NCI-H1105 (cell line): ENCODE measurements at regions not wholly inside any gene's neighbourhood (a gene's known extent, or its start where the extent isn't known, plus 50 kb on each side); places are given as distances from the start of the nearest gene placed in this dataset.

Experiments
- DNase-seq: peaks from one replicate; lab custom pipeline; 2025; lab: John Stamatoyannopoulos, UW

DNA sequence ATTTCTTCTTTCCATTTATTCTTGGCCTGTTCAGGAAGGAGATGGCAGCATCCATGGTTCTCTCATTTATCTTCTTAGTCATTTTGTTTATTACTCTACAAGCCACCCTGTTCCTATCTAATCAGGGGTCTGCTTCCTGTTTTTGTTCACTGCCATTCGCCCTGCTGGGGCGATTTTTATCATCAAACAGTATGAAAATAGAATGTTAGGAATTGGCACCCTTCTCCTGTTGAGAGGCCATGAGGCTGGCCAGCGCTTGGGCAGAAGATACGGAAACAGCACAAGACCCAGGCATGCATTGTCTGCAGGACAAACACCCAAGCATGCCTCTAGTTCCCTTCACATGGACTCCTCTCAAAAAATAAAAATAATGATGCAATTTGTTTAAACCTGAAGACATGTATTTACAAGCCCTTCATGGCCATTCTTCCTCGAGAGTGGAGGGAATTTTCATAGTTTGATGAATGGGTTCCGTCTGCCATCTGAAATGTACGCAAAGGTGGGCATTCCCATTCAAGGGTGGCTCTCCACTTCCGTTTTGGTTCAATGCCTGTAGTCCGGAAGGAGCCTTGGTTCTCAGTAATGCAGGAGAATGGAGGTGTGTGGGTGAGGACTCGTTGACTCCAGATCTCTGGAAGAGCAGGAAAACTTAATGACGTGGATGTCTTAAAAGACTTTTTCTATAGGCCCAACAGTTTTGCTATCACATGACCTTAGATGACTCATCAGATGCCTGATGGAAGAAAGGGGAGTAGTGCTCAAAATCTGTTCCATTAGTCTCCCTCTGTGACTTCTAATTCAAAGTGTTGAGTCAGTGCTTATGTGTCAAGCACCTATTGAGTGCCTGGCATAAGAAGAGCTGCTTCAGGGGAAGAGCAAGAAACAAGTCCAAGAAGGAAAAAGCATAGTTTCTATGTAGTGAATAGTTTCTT lies 252.4 kb upstream of the TBX3 start:
- DNase-seq, result no peak

DNA sequence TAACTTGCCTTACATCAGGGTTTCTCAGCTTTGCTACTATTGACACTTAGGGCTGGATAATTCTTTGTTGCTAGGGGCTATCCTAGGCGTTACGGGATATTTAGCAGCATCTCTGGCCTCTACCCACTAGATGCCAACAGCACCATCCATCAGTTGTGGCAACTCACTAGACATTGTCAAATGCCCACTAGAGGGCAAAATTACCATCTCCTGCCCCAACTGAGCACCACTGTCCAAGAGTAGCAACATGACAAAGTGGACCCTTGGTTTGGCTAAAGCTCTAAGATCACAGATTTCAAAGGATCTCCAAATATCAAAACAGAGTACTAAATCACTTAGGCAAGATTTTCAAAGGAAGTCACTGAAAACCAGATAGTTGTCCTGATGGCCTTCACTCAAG lies 251.7 kb upstream of the TBX3 start:
- no peak for DNase-seq

DNA sequence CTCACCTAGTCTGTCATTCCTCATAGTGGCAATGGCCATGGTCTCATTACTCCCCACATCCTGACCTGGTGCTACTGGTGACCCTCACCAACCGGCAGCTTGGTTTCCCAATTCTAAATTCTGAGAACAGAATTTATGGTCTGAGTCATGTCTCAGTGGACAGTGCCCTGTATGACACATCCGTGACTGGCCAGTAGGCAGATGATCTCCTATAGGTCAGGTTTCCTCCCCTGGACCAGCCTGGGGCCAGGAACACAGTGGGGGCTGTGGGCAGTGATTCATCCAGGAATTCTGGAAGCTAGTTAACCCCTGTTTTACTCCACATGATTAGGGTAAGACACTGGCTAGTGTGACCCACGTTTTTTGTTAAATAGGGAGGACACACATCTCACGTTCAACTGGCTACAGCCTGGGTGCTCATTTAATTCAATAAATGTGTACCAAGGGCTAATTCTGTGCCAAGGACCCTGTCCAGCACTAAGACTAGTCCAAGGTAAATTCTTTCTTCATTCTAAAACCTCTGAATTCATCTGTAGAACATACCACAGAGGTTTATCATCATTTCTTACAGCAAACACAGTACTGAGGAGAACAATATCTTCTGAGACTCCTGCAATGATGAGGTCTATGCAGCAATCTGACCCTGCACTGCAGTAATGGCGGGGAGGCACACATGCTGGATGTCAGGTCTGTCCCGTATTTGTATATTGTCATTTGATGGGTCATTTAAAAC lies 249.6 kb upstream of the TBX3 start:
- no peak for DNase-seq

DNA sequence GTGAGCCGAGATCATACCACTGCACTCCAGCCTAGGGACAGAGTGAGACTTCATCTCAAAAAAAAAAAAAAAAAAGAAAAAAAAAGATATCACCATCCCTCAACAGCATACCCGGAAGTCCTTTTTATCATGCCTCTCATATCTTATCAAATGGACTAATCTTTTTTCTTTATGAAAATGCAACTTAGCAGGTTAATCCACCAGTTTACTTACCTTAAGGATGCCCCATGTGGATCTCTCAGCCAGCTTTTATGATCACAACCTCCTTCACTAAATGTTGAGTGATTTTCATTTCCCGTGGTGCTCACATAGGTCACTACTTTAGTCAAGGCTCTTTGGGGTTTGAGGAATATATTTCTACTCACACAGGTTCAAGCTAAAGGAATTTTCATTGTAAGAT lies 248.8 kb upstream of the TBX3 start:
- DNase-seq, result no peak

DNA sequence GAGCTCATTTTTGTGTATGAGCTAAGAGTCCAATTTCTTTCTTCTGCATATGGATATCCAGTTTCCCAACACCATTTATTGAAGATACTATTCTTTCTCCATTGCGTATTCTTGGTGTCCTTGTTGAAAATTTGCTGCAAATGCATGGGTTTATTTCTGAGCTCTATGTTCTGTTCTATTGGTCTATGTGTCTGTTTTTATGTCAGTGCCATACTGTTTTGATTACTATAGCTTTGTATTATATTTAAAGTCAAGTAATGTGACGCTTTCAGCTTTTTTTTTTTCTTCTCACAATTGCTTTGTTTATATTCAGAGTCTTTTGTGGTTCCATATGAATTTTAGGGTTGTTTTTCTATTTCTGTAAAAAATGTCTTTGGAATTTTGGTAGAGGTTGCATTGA lies 247.1 kb upstream of the TBX3 start:
- DNase-seq, result no peak

DNA sequence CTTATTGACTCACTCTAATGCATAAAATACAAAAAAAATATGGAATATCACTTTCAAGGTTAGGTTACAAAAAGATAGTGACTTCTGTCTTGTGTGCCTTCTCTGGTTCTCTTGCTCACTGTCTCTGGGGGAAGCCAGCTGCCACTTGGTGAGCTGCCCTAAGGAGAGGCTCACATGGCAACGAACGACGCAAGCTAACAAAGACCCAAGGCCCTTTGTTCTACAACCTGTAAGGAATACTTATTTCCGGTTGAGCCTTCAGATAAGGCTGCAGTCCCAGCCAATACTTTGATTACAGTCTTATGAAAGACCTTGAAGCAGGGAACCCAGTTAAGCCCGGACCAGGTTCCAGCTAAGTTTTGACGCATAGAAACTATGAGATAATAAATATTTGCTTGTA lies 242.4 kb upstream of the TBX3 start:
- no peak for DNase-seq

DNA sequence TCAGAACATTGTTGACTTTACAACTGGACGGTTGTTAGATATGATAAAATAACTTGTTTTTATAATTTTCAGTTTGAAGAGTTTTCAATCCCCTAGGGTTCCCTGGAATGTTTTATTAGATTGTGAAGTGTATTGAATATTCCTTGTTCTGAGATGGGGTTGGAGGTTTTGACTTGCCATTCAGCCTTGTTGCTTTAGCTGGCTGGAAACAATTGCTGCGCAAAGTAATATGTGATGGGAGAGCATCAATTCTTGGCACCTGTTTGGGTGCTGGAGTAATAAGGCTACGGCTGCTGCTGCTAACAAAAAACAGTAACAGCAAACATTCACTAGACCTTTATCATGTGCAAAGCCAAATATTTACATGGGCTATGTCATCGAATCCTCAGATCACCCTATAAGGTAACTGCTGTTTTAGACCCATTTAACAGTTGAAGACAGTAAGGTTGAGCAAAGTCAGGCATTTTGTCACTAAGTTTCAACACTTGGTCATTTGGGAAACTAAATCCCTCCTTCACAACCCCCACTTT lies 241.0 kb upstream of the TBX3 start:
- DNase-seq, result no peak

DNA sequence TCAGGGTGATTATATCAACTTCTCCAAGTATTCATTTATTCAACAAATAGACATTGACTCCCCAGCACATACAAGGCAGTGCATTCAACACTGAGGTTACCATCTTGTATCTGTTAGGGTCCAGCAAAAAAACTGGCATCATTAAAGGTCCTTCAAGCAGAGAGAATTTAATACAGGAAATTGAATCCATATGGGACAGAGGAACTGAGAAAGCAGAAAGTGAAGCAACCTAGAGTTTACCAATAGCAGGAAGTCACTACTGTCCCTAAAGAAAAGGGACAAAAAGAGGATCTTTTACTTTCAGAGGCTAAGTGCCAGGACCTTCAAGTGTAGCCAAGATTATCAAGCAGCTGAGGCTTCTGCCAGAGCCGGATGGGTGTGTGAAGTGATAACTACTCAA lies 237.8 kb upstream of the TBX3 start:
- no peak for DNase-seq

DNA sequence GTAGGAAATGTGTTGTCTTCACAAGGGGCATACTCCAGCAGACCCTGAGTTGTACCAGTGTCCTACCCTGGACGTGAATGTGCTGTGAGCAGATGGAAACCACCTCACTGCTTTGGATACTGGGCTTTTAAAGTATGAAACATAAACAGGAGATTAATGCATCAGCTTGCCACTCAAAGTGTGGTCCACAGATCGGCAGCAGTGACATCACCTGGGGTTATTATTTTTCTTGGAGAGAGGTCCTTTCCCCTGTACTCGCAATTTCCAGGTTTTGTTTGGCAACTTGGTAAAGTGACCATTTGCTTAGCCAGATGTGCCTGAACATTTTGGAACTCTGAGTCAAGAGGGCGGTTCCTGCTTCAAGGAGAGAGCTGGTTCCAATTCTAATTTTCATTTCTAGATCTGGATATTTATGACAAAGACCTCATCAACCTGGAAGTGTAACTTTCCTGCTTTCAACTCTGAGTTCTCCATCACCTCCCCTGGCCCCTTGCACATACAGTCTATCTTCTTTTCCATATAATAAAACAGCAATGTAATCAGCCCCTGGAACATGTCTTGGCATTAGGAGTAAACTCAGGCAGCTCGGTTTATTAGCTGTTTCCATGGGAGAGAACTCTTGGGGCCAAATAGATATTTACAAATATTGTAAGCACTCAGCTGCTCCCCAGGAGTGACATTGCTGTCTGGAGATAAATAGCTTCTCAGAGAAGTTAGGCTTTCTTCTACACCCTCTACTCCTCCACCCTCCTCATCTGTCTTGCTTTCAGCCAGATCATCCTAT lies 237.0 kb upstream of the TBX3 start:
- no peak for DNase-seq

DNA sequence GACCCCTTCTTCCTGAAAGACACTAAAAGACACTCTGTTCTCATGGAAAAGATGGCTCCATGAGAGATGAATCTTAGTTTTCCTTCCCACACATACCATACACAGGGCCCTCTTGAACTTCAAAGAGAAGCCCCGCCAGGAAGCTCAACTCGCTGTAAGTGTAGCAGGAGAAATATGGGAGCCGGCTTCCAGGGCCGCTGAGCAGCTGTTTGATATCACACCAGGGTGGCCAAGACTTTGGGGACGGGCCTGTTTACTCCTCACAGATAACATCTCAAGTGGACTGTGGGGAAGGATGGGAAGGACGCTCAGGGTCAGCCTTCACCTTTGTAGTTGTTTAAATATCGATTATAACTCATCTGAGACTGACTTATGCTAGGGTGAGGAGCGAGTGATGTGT lies 235.5 kb upstream of the TBX3 start:
- DNase-seq, result no peak

DNA sequence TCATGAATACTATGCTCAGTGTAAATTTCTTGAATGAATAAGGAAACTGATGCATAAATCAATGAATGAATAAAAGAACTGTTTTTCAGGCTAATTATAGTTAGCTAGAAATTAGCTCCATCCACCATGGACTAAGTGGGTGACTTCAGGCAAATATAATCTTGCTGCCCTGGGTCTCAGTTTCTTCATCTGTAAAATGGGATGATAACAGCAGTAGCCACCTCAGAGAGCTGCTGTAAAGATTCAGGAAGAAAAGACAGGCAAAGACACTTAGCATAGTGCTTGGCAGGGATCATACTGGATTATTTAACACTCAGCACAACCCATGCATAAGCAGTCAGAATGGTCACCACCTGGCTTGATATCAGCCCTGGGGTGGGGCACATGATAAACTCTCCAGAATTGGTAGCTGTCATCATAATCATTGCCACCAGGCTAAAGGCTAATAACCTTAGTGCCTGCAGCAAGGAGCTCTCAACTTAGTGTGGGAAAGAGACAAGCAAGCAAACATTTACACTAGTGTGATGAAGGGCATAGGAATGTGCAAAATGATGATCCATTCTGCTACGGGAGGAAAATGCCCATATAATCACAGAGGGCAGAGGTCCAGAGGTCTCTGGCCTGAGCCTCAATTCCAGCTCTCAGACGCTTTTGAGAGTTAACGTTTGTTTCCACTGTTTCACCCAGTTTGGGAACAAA lies 234.7 kb upstream of the TBX3 start:
- DNase-seq, result no peak

DNA sequence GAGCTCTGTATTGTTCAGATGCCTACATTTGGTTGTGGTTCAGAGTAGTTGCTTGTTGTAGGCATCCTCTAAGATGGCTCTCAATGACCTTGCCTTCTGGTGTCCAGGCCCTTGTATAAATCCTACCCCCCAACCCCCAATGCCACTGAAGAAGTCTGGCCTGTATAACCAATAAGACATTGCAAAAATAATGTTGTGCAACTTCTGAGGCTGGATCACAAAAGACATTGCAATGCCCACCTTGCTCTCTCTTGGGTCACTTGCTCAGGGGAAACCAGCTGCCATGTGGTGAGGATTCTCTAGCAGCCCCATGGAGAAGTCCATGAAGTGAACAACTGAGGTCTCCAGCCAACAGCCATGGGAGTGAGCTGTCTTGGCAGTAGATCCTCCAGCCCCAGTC lies 234.0 kb upstream of the TBX3 start:
- no peak for DNase-seq

DNA sequence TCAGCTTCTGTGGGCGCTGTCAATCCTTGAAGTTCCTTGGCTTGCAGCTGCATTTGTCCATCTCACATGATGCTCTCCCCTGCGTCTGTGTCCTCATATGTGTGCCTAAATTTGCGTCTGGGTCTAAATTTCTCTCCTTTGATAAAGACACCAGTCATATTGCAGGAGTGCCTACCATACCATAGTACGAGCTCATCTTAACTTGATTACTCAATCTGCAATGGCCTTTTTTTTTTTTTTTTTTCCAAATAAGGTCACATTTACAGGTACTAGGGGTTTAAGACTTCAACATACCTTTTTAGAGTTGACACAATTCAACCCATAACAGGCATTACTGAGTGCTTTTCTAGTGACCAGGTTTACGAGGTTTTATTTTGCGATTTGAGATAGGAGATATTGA lies 233.3 kb upstream of the TBX3 start:
- DNase-seq, result no peak

DNA sequence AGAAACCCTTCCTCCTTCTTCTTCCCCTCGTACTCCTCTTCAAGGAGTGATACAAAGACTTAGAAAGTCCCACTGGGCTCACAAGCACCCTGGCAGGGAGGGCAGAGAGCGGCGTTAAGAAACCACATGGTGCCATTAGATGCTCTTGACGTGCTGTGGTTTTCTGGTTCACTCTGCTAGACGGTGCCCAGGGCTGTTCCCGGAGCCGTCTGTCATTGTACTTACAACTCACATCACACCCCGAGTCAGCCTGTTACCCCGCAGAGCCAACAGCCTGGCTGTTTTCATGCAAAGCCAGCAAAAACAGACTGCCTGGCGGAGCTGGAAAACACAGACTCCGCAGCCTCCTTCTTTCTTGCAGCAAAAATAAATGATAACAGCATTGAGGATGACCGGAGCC lies 232.6 kb upstream of the TBX3 start:
- no peak for DNase-seq

DNA sequence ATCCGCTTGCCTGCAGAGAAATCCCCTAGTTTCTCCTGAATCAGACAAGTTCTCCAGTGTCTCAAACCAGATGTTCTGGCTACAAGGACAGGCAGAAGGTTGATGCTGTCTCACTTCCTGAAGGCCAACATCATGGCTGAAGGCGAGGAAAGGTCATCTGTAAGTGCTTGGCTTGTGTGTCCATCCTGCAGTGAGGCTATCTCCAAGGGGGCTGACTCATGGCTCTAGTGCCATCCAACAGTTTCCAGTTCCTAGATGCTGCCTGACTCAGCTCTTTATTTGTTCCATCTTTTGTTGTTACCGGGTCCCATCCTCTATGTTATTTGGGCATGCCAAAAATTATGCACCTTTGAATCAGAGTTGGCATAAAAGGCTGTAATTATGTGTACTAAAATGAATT lies 232.1 kb upstream of the TBX3 start:
- DNase-seq, result no peak

DNA sequence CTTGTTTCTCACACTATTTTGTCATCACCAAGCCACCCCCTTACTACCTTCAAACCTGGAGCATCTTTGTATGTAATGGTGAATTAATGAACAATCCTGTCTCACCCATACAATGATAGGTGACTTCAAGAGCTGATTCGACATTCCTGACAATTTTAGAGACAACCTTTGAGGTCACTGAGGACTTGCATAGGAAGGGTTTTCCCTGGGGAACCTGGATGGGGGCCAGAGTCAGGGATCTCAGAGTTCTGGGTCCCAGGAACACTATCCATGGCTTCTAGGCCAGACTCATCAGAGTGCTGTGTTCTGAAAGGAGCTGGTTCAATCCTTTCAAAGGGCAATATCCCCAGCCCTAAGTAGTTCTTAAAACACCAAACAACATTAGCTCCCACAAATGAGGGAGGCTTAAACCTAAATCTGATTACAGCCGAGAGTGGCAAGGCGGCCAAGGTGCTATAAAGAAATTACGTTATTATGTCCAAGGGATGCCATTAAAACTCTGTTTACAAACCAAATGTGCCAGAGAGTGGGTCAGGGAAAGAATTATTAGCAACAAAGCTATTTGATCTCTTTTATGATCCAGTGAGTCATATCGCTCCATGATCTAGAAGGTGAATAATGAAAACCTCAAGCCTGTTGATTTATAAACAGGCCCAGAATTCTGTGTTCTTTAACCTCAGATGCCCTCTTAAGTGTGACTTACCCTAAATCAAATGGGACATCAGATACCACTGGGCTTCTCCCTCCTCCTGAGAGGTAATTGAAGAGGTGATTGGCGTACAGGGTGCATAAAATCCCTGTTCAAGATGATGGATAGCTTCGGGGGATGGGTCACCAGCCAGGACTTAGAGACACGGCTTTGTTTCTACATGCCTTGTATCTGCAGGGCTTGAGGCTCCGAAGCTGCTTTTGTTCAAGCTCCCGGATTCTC lies 230.2 kb upstream of the TBX3 start:
- no peak for DNase-seq

DNA sequence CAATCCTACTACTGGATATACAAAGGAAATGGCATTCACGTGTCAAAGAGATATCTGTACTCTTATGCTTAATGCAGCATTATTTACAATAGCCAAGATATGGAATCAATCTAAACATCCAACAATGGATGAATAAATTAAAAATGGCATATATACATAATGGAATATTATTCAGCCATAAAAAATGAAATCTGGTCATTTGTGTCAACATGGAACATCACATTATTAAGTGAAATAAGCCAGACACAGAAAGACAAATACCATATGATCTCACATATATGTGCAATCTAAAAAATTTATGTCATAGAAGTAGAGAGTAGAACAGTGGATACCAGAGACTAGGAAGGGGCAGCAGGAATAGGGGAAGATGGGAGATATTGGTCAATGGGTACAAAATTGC lies 228.8 kb upstream of the TBX3 start:
- no peak for DNase-seq

DNA sequence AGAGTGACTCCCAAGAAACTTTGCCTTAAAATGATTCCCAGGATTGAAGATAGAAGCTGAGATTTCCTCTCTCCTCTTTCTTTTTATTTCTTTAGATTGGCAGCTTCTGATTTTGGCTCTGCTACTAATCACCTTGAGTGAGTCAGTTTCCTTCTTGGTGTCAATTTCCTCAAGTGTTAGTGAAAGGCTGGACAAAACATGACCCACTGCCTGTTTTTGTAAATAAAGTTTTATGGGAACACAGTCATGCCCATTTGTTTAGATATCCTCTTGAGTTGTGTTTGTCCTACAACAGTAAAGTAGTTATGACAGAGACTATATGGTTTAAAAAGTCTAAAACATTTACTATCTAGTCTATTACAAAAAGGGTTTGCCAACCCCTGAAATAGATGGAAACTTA lies 227.2 kb upstream of the TBX3 start:
- DNase-seq, result no peak

DNA sequence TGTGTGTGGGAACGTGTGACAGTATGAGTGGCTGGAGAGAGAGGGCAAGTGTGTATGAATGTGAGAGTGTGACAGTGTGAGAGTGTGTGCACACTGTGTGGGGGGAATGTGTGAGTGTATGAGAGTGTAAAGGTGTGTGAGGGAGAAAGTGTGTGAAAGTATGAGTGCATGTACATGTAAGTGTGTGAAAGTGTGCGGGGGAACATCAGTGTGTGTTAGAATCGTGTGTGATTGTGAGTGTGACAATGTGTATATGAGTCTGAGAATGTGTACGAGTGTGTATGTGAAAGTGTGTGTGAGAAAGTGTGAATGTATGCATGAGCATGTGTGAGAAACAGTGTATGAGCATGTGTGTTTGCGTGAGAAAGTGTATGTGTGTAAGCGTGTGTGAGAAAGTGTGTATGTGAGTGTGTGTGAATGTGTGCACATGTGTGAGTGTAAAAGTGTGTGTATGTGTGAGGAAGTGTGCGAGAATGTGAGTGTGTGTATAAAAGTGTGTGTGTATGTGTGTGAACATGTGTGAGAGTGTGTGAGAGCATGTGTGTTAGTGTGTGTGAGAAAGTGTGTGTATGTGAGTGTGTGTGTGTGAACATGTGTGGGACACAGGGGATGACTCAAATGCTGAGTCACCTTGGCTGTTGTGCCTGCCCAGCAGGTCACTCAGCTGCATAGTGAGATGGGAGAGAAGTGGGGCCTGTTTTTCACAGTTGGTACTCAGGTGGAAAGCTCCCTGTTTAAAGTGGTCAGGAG lies 220.5 kb upstream of the TBX3 start:
- DNase-seq, result no peak

DNA sequence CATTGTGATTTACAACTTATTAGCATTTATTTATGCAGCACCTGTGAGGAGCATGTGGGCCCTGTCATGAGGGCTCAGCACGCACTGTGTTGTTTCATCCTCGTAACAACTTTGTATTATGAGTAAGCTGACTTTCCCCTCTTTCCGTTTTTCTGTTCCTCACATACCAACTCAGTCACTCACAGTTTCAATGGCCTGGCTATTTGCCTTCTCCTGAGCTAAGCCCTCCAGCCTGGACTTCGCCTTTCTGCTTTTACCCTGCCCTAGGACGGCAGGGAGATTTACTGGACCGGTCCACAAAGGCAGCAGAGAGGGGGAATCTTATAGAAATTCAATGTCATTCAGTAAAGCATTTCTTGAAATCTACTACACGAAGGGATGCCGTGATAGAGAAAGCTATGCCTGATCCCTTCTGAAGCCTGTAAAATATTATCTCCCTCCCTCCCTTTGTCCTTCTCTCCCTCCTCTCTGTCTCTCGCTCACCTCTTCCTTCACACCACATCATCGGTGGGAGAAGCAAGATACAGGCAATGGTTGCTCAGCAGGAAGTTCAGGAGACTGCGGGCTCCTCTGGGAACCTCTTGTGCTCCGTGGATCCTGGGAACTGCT lies 219.2 kb upstream of the TBX3 start:
- no peak for DNase-seq
